Ovary (tissue), 3 donors: ENCODE measurements at regions not wholly inside any gene's neighbourhood (a gene's known extent, or its start where the extent isn't known, plus 50 kb on each side); places are given as distances from the start of the nearest gene placed in this dataset.

Experiments
- CTCF ChIP-seq, 3 donors: fragments of 450-650 bp in 2 of 3; fragments of 200-600 bp in 1 of 3; IDR thresholded peaks; one replicate each; pipeline versions ENCODE4 v1.5.1 to v1.8.0; 2016 to 2022; ENCODE audit warnings: antibody characterized with exemption in 3 of 3, mild to moderate bottlenecking in 1 of 3
- POLR2A ChIP-seq: fragments of 450-650 bp; IDR thresholded peaks from one replicate; pipeline ENCODE4 v1.6.1; 2017; ENCODE audit warnings: antibody characterized with exemption, mild to moderate bottlenecking, moderate library complexity
- donor health status: DM: no; HTN: no; CAD: no.

DNA sequence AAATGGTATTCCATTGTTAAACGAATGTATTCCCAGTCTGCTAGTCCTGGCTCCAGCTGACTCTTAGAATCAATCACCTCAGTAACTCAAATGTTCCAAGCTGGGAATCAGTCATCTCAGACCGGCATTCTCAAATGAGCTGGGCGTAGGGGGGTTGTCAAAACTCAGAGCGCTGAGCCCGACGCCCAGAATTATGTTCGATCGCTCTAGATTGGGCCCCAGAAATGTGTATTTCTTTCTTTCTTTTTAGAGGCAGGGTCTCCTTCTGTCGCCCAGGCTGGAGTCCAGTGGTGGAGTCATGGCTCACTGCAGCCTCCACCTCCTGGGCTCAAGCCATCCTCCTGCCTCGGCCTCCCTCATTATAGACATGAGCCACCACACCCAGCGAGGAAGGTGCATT is 99.3 kb upstream of the IGF1R start:
- TF ChIP-seq CTCF (IDR thresholded peaks at IDR 0.05) (no peak), POLR2A (no peak)
